ENCODE measurements at regions not wholly inside any gene's neighbourhood (a gene's known extent, or its start where the extent isn't known, plus 50 kb on each side); places are given as distances from the start of the nearest gene placed in this dataset.
"Not testable (repeated sequence)": the region's sequence is repeated elsewhere in the genome, so short reads cannot be mapped to it uniquely, and the experiment has no call there.

DNA sequence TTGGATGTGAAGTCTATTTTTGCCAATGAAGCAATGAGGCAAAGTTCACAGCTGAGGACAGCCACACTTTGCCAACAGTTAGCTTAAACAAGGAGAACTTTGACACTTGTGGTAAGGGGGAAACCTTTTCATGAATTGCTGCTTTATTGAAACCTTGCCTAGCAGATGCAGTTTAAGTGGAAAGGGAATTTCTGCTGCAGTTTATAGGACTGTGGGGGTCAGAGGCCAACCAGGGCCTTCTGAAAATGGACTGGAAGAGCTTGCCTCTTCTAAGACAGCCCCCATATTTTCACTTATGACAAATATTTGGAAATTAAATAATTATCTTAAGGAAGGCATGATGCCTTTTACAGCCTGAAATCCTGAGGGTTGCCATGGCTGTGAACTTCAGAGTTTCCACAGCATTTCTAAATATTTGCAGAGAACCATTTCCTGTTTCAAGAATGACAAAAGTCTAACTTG lies 550.3 kb downstream of the RAB28 start:
- DNase-seq (ENCODE audit: low spot score) = no peak

DNA sequence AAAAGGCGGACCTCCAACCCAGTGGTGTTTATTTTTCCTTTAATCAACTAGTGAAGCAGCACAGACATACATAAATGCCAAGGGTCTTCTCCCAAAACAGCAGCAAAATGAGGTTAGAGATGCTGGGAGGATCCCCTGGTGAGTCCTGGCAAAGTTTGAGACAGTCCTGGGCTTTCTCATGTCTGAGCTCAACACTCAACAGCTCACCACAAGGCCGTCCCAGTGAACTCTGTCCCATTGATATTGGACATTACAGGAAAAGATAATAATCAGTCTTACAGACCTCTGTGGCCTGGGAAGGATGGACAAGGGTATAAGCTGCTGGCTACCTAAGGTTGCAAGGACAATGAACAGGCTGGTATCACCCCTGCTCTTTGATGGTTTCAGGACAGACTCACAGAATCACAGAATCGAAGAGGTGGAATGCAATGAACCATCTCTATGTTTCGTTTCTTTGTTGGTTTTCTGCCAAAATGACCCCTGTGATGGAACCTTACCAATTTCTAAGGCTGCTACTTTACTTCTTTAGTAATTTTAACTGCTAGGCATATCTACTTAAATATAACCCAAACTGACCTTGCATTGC lies 551.8 kb downstream of the RAB28 start:
- no peak for DNase-seq (ENCODE audit: low spot score)

DNA sequence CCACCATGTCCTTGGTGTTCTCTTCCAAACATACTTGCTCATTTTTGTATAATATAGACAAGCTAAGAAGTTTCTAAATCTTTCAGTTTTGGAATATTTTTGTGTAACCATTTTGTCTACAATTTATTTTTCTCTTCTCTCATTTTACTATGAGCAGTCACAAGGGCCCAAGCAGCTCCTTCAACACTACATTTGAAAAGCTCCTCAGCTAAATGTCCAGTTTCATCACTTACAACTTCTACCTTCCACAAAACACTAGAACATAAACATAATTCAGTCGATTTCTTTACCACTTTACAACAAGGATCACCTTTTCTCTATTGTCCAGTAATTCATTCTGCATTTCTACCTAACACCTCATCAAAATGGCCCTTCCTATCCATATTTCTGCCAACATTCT lies 554.4 kb downstream of the RAB28 start:
- no peak for DNase-seq (ENCODE audit: low spot score)

DNA sequence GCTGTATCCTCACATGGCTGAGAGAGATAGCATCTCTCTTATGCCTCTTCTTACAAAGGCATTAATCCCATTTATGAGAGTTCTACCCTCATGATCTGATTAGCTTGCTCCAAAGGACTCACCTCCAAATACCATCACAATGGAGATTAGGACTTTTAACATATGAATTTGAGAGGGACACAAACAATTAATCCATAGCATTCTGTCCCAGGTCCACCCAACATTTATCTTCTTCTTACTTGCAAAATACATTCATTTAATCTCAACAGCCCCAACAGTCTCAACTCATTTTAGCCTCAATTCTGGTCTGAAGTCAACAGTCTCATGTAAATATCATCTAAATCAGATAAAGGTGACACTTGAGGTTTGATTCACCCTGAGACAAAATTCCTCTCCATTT lies 555.4 kb downstream of the RAB28 start:
- no peak for DNase-seq (ENCODE audit: low spot score)

DNA sequence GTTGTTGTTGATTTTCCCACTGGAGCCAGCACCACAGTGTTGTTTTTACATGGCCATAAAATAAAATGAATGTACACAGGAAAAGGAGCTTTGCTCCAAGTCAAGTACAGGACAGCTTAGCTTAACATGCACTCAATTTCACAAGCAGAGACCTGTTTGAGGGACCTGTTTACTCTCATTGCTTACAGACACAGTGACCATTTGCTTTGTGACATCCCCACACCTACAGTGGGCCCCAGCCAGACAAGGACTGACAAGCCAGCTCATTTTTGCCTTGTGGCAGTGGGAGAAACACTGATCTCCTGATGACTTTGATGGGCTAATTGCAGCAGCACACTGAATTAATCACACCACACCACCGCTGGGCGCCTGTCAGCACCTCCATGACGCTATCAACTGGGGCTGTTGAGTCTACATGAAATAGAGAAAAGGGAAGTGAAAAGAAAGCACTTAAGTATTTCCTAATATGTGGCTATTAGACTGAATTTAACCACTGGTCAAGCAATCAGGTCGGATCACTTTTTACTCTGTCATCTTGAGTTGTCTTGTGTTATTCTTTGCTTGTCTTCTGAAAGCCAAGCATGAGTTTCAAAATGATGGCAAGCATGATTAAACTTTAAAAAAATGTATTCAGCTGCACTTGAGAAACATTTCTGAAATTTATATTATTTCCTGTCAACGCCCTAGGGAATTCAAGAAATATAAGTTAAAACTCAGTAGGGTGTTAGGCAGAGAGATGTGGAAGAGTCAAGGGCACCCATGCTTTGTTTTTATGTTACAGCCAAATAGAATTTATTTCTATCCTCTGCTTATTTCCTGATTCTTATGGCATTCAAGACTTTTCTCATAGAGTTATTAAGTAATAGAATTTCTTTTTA lies 557.7 kb downstream of the RAB28 start:
- DNase-seq (ENCODE audit: low spot score) = no peak

DNA sequence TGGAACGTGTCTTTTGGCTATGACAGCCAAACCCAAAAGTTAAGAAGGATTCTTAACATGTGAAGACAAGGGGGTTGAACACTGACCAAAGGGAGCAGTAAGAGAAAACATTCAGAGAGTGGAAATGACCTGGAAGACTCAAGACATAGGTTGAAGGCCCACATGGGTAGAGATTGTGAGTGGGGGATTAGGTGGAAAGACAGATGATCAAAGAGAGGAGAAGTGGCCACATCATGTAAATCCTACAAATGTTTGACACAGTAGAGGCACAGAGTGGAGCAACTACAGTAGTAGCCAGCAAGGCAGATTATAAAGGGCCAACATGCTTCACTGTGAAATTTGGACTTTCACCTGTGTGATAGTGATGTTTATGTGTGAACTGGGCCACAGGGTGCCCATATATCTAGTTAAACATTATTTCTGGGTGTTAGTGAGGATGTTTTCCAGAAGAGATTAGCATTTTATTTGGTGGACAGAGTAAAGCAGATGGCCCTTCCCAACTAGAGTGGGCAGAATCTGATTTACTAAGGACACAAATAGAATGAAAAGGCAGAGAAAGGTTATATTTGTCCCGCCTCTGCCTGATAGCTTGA lies 559.3 kb downstream of the RAB28 start:
- no peak for DNase-seq (ENCODE audit: low spot score)

DNA sequence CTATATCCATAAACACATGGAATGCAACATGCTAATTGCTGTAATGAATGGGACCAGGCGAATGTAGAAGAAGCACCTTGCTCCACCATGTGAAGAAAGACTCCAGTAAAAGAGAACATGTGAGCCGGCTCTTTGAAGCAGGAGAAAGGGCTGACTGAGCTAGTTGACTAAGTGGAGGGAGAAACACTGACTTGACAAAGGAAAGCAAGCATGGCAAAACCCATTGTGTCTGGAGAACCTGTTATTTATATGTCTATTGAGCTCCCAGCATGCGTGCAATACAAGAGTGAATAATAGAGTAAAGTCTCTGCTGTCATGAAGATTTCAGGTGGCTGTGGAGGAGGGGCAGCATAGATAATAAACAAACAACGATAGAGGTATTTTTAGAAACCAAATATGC lies 559.9 kb downstream of the RAB28 start:
- DNase-seq (ENCODE audit: low spot score) = no peak

DNA sequence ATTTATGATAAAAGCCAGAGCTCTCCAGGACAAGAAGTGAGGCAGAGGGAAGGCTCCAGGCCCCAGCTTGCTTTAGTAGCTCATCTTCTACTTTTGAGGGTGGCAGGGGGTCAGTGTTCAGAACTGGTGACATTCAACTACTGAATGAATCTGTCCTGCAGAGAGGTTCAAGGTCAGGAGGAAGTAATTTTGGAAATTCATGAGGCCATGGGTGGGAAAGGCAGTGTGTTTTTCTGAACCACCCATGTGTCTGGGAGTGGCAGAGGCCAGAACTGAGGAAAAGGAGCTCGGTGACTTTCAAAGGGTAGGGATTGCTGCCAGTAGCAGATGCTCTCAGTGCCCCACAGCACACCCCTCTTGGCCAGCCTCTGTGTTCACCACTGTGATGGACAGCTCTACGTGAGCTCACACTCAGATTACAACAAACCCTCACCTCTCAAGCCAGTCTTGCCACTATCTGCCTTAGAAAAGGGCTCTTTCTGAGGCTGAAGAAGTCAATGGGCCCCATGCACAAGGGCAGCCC lies 571.2 kb downstream of the RAB28 start:
- DNase-seq (ENCODE audit: low spot score) = no peak

DNA sequence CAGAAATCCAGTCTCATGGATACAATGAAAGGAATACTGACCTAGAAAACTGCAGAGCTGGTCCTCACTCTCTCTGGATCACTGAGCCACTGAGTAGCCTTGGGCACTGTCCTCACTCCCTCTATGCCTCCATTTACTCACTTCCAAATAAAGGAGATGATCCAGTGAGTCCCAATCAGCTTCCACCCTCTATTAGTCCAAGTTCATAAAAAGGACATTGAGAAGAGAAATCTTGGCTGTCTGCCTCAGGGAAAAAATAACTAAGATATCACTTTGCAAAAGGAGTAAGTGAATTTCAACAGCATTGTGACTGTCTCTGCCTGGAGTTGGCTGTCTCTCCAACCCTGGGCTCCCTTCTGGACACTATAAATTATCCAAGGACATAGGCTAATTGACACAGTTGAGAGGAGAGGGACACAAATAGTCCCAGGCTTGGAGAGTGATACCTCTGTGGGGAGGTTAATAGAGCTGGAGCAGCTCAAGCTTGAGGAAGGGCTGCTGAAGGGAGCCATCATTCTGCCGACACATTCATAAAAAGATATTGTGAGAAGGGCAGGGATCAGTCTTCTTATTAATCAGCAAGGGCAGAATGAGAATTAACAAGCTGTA lies 572.3 kb downstream of the RAB28 start:
- DNase-seq (ENCODE audit: low spot score) = no peak

DNA sequence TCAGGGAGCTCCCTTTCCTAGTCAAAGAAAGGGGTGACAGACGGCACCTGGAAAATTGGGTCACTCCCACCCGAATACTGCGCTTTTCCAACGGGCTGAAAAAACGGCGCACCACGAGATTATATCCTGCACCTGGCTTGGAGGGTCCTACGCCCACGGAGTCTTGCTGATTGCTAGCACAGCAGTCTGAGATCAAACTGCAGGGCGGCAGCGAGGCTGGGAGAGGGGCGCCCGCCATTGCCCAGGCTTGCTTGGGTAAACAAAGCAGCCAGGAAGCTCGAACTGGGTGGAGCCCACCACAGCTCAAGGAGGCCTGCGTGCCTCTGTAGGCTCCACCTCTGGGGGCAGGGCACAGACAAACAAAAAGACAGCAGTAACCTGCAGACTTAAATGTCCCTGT lies 580.5 kb downstream of the RAB28 start:
- DNase-seq (ENCODE audit: low spot score) = not testable (repeated sequence)

DNA sequence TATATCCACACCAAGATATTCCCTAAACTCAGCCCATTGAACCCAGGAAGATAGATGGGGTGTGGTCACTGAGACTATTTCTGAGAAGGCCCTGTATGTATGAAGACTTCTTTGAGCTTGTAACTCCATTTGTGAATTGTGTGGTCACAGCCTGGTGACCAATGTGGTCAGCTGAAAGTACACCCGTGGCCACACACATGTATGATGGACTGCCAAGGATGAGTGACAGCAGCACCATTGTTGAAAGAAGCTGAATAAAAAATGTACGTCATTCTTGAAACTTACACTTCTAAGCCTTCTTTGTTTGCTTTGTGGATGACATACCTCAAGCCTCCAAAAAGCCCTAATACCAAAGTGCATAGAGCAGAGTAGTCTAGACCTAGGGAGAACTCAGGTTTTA lies 581.4 kb downstream of the RAB28 start:
- DNase-seq (ENCODE audit: low spot score) = no peak

DNA sequence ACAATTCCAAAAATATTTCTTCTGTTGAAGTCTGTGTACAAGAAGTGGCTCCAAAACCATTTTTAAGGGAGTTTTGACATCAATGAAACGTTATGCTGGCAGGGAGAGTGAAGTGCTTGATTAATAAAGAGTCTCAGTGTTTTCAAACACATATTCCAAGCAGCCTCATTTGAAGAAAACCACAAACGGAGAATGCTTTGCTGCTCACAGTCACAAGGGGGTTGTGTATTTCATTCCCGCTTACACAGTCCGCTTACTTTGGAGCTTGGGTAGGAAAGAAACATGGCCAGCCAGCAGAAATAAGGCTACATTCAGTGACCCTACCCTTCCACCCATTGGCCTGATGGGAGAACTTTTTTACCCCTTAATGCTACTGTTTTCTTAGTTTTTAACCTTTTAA lies 586.2 kb downstream of the RAB28 start:
- DNase-seq (ENCODE audit: low spot score) = no peak

DNA sequence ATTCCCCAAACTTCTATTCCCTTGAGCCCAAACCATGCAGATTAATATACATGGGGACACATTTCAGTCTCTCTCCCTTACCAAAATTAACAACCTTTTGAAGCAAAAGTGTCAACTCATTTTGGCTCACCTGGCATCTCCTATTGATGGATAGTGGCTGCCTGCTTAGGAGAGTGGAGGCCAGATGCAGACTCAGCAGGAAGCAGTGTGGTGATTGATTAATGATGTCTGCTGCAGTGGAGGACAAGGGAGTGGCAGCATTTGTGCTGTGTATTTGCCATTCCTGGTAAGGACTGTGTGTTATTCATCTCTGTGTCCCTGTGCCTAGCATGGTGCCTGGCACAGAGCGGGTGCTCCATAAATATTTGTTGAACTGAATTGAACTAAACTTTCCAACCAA lies 590.1 kb downstream of the RAB28 start:
- DNase-seq (ENCODE audit: low spot score) = no peak

DNA sequence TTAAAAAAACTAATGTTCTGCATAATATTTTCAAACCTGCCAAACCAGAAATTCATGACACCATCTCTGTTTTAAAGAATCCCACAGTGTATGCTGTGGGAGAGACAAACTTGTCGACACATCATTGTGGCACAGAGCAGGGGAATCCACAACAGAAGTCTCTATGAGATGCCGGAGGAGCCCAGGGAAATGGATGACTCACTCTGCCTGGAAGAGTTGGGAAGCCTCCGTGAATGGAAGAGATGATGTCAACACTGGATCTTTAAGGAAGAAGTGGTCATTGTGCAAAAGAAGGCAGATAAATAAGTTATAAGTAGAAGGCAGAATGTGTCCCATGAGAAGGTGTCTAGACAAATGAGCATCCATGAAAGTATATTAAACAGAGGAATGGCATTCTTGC lies 595.1 kb downstream of the RAB28 start:
- DNase-seq (ENCODE audit: low spot score) = no peak

DNA sequence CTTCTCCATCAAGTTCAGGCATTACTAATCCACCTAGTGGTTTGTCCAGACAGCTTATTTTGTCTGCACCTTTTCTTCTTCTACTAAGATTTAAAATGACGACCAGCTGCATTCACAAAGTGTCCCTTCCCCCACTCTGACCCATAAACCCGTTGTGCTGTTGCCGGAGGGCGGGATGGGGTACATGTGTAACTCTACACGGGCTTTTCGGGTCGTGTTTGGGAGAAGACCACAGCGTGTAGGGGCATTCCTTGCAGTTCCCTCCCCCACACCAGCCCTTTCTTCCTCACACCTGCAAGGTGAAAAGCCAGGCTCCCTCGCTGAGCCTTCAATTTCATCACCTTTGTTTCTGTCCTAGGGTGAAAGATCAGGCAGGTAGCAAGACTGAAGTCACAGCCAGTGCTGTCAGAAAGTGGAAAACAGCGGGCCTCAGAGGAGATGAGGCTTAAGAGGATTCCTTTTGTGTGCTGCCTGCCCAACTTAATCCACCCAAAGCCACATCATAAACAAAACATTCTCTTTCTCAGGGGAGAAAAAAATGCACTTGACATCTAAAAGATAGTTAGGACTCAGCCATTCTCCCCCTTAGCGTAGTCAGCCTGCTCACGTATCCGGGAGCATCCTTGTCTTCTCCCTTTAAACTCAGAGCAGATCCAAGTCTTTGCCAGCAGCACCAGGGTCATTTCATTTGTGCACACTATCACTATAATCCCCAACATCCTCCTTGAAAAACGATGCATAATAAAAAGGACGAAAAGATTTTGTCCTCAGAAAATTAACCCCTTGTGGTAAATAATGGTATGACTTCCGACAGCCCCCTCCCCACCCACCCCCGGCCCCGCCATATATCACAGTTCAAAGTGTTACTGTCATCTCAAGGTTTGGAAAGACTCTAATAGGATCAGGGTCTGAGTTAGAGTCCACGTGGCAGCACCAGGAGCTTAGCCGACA lies 599.0 kb downstream of the RAB28 start:
- DNase-seq (ENCODE audit: low spot score) = no peak

DNA sequence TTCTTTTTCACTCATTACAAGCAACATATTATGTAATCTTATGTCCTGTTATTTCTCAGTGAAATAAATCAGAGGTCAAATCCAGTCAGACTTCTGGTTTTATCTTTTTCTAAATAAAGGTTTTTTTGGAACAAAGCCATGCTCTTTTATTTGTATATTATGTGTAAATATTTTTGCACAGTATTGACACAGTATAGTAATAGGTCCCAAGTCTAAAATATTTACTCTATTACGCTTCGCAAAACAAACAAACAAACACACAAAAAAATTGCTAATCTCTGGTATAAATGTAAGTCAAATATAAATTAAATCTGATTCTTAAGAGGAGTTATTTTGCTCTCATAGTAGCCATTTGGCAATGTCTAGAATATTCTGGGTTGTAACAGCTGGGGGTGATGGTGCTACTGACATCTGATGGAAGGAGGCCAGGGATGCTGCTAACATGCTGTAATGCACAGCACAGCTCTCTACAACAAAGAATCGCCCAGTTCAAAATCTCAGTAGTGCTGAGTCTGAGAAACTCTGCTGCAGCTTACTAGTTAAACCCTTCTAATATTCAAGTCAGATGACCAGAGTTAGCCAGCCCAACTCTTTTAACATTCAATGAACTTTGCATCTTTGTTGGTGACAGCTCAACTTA lies 602.1 kb downstream of the RAB28 start:
- no peak for DNase-seq (ENCODE audit: low spot score)

DNA sequence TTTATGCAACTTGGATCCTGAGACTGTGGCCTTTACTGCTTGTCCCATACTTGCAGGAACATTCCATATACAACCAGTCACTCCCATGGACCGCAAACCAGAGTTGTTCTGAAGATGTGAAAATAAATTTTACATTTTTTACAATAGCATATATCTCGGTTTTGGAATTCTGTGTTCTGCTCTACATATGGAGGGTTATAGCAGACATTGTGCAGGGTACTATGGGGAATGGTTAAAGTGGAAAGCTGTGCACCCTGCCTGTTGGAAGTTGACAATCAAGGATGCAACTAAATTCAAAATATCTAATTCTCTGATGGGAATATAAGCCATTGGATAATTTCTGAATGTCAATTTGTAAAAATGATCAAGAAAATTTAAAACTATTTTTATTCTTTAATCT lies 603.3 kb downstream of the RAB28 start:
- DNase-seq (ENCODE audit: low spot score) = no peak

DNA sequence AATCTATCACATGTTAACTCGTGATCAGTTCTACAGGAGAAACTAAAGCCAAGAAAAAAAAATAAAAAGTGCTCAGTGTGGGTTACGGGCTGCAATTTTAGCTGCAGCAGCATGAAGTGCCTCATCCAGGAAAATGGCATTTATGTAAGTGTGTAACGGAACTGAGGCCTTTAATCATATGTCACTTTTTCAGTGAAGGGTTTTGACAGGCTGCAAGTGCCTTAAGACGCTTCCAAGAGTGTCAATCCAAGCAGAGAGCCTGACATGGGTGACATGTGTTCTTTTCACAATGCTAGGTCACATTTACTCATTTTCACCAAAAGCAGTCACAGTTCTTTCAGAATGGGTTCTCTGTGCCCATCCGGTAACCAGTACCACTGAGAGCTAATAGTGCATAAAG lies 604.6 kb downstream of the RAB28 start:
- DNase-seq (ENCODE audit: low spot score) = no peak

DNA sequence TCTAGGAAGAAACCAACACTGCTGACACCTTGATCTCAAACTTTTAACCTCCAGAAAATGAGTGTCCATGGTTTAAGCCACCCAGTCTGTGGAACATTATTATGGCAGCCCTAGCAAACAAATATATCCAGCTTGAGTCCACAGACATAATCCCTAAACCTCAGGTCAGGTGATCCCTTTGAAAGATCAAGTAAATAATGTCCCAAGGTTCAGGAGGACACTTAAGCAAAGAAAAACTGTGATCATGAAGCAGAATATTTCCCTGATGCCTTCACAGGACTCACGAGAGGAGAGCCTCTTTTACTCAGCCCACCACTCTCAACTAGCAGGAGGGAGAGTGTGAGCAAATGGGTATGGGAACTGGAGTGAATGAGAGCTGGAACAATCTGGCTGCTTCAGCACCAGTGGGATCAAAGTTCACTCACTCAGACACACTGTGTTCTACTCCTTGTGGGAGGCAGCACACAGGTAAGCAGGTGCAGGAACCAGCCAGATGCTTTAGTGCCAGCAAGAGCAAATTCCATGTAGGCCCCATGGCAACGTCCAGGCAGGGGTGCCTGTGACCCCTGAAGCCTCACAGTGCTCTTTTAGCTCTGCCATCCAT lies 608.4 kb downstream of the RAB28 start:
- DNase-seq (ENCODE audit: low spot score) = no peak

DNA sequence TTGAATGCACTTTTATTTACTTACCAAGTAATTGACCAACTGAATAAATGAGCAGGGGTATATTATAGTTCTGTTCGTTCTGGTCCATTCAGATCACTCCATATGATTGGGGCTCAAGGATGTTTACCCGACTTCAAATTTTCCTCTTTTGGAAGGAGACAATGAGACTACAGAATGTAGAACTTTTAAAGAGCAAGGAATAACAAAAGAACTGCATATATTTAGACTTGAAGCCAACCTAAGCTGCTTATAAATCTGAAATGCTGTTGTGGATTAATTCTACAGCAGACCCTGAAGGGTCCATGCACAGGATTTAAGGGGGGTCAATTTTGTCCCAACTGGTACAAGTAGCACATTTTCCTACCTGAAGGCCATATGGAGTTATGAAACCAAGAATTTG lies 610.8 kb downstream of the RAB28 start:
- DNase-seq (ENCODE audit: low spot score) = no peak

DNA sequence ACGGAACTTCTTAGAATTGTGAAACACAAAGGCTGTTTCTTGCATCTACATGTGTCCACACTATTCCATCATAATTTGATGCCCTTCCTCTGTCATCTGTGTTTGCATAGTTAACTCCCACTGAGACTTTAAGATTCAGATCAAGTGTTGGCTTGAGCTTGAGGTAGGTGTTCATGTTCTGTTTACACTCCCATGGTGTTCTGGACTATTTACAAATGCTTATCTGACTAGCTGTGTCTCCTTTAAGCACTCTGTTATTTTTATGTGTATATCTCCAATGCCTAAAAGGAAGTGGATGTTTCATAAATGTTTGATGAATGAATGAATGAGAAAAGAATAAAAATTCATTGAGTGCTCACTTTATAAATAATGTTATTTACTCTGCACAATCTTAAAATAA lies 622.7 kb downstream of the RAB28 start:
- DNase-seq (ENCODE audit: low spot score) = no peak
